ENCODE measurements at regions not wholly inside any gene's neighbourhood (a gene's known extent, or its start where the extent isn't known, plus 50 kb on each side); places are given as distances from the start of the nearest gene placed in this dataset.
"Not testable (repeated sequence)": the region's sequence is repeated elsewhere in the genome, so short reads cannot be mapped to it uniquely, and the experiment has no call there.

GRCh38 chr2:53317861-53318260, 449.7 kb upstream of the CHAC2 start:
- TF ChIP-seq CTCF (IDR thresholded peaks at IDR 0.05; ENCODE audit: low read length, missing control alignments), result no peak
- DNase-seq (ENCODE audit: low read depth), result no peak
- H3K4me3 ChIP-seq (replicated peaks; ENCODE audit: low read depth, low read length), result no peak overlapping the region

DNA sequence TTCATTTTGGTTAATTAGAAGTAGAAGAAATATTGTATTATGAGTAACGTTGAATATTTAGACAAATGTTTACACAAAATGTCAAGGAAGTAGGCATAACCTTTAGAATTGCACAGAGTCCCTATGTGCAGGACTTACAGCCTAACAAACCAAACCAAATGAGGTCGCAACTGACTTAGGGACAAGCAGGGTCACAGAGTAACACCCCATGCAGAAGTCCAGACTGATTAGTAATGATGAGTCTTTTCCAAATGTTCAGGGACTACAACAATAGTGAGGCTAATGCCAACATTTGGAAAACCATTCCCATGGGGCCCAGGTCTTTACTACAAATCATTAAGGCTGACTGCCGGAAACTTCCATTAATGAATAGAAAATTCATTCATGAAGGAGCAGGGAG, 452.5 kb upstream of the CHAC2 start:
- H3K4me3 ChIP-seq (replicated peaks; ENCODE audit: low read depth, low read length), result no peak overlapping the region
- TF ChIP-seq CTCF (IDR thresholded peaks at IDR 0.05; ENCODE audit: low read length, missing control alignments), result no peak
- DNase-seq (ENCODE audit: low read depth), result no peak

DNA sequence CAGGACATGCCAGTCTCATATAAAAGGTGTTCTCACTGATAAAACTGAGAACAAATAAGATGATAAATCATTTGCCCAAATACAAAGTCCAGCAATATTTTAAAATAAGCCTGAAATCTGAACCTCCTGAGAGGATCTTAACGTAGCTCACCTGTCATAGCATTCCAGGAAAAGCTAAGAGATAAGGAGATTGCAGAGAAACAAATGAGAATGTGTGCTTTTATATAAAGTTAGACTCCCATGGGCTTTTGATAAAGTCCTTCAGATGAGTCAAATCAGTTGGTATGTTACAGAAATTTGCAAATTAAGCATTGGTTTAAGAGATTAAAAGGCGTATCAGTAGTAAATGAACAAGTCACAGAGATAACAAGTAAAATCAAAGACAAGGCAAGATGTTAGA, 452.9 kb upstream of the CHAC2 start:
- TF ChIP-seq CTCF (IDR thresholded peaks at IDR 0.05; ENCODE audit: low read length, missing control alignments), result no peak
- no peak for DNase-seq (ENCODE audit: low read depth)
- H3K4me3 ChIP-seq (replicated peaks; ENCODE audit: low read depth, low read length), result no peak overlapping the region

DNA sequence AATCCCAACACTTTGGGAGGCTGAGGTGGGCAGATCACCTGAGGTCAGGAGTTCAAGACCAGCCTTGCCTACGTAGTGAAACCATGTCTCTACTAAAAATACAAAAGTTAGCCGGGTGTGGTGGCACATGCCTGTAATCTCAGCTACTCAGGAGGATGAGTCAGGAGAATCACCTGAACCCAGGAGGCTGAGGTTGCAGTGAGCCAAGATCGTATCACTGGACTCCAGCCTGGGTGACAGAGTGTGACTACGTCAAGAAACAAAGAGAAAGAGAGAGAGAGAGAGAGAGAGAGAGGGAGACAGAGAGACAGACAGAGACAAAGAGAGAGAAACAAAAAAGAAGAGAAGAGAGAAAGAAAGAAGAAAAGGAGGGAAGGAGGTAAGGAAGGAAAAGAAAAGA, 454.0 kb upstream of the CHAC2 start:
- H3K4me3 ChIP-seq (replicated peaks; ENCODE audit: low read depth, low read length); DNase-seq (ENCODE audit: low read depth): not testable (repeated sequence)

GRCh38 chr2:53312721-53313120, 454.9 kb upstream of the CHAC2 start:
- no peak overlapping the region for H3K4me3 ChIP-seq (replicated peaks; ENCODE audit: low read depth, low read length)
- TF ChIP-seq CTCF (IDR thresholded peaks at IDR 0.05; ENCODE audit: low read length, missing control alignments), result no peak
- no peak for DNase-seq (ENCODE audit: low read depth)

DNA sequence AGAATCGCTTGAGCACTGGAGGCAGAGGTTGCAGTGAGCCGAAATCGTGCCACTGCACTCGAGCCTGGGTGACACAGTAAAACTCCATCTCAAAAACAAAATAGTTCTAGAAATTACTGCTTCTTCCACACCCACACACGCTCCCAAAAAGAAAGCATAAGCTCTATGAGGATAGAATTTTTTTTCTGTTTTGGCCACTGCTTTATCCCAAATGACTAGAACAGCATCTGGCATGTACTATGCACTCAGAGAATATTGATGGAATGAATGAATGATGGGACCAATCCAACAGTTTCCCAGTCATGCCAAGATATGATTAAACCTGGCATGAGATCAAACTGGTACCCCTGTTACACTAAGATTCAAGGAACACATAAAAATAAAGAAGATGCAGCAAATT, 455.4 kb upstream of the CHAC2 start:
- no peak for DNase-seq (ENCODE audit: low read depth)
- no peak overlapping the region for H3K4me3 ChIP-seq (replicated peaks; ENCODE audit: low read depth, low read length)
- no peak for TF ChIP-seq CTCF (IDR thresholded peaks at IDR 0.05; ENCODE audit: low read length, missing control alignments)

DNA sequence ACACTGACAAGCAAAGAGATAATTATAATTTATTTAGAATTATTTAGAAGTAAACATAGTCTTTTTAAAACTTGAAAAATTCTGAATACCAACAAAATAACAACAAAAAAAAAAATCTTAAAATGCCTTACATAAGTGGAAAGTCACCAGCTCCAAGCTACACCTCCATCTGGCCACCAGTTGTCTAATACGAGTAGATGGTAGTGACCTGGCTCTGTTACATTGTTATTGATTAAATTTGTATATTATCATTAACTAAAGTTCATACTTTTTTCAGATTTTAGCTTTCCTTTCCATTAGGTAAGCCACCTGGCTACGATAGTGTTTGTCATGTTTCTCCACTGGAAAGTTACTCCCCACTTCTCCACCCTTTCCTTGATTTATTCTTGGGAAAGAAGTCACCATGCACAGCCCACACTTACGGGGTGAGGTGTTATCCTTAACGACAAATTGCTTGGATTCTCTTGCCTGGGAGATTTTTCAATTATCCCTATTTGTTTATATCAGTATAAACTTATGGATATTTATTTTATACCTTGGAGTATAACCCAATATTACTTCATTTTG, 464.5 kb upstream of the CHAC2 start:
- no peak overlapping the region for H3K4me3 ChIP-seq (replicated peaks; ENCODE audit: low read depth, low read length)
- DNase-seq (ENCODE audit: low read depth), result no peak
- TF ChIP-seq CTCF (IDR thresholded peaks at IDR 0.05; ENCODE audit: low read length, missing control alignments), result no peak
